PC-3 (cell line): ENCODE measurements at regions not wholly inside any gene's neighbourhood (a gene's known extent, or its start where the extent isn't known, plus 50 kb on each side); places are given as distances from the start of the nearest gene placed in this dataset.

ENCODE experiments used
- ATAC-seq: fragments of 200-7000 bp; cut with Tn5 transposase; 2 replicates; pipeline ENCODE4 v1.9.1; 2020; ENCODE audit warnings: mild to moderate bottlenecking, moderate library complexity
- BruUV-seq: library from RNA; stranded (reverse); fragments of 400-500 nt; replicated peaks from 2 replicates; lab custom pipeline; 2021; lab: Mats Ljungman, UMichigan
- CTCF ChIA-PET: fragments of 300-600 bp; sonication (Branson Sonifier 250); formaldehyde crosslinking; loops from one replicate; lab custom pipeline; 2022; ENCODE audit warnings: antibody characterized with exemption; lab: Charles Lee
- POLR2A ChIA-PET: fragments of 300-600 bp; sonication (Branson Sonifier 250); formaldehyde crosslinking; loops from one replicate; lab custom pipeline; 2022; ENCODE audit warnings: antibody characterized with exemption; ENCODE audit not compliant: unreplicated experiment; lab: Charles Lee
- DNase-seq: peaks from one replicate; pipeline ENCODE4 v3.0.0-alpha.2; 2015
- H2AFZ ChIP-seq: fragments of 300-600 bp; sonication (generic); 2 replicates; pipeline ENCODE4 v1.6.0; 2016; ENCODE audit warnings: antibody characterized with exemption, low read length
- H3F3A ChIP-seq: fragments of 300-600 bp; sonication (generic); one replicate; pipeline ENCODE4 v1.6.0; 2017; ENCODE audit warnings: antibody characterized with exemption, low read length, control low read depth, mild to moderate bottlenecking; ENCODE audit not compliant: unreplicated experiment
- H3K27ac ChIP-seq: fragments of 300-600 bp; sonication (generic); 2 replicates; pipeline ENCODE4 v1.5.1; 2016; ENCODE audit warnings: mild to moderate bottlenecking, low read length
- H3K27me3 ChIP-seq: fragments of 300-600 bp; sonication (generic); 2 replicates; pipeline ENCODE4 v1.6.1; 2016; ENCODE audit warnings: low read length, mixed read lengths
- H3K36me3 ChIP-seq: fragments of 300-600 bp; sonication (generic); 2 replicates; pipeline ENCODE4 v1.6.1; 2016; ENCODE audit warnings: low read depth, mixed run types, low read length, mixed read lengths
- H3K4me1 ChIP-seq: fragments of 300-600 bp; sonication (generic); 2 replicates; pipeline ENCODE4 v1.5.1; 2016; ENCODE audit warnings: low read length; ENCODE audit not compliant: insufficient read depth
- H3K4me2 ChIP-seq: fragments of 300-600 bp; sonication (generic); 2 replicates; pipeline ENCODE4 v1.6.0; 2016; ENCODE audit warnings: low read length
- H3K4me3 ChIP-seq: fragments of 300-600 bp; sonication (generic); 2 replicates; pipeline ENCODE4 v1.5.1; 2016; ENCODE audit warnings: mild to moderate bottlenecking, low read length, mixed read lengths
- H3K79me2 ChIP-seq: fragments of 300-600 bp; sonication (generic); 2 replicates; pipeline ENCODE4 v1.6.1; 2017; ENCODE audit warnings: low read length, mixed read lengths
- H3K9ac ChIP-seq: fragments of 300-600 bp; sonication (generic); 2 replicates; pipeline ENCODE4 v1.6.0; 2016; ENCODE audit warnings: mild to moderate bottlenecking, low read length
- H3K9me2 ChIP-seq: fragments of 300-600 bp; sonication (generic); replicated peaks from 2 replicates; pipeline ENCODE4 v1.6.1; 2016; ENCODE audit warnings: mixed run types, low read length, mixed read lengths
- H3K9me3 ChIP-seq: fragments of 300-600 bp; sonication (generic); 2 replicates; pipeline ENCODE4 v1.6.1; 2016; ENCODE audit warnings: low read length, mixed read lengths
- H4K20me1 ChIP-seq: fragments of 300-600 bp; sonication (generic); 2 replicates; pipeline ENCODE4 v1.6.1; 2016; ENCODE audit warnings: low read length, mixed read lengths
- EZH2 ChIP-seq: fragments of 300-600 bp; sonication (generic); IDR thresholded peaks from one replicate; pipeline ENCODE4 v1.6.1; 2017; ENCODE audit warnings: antibody characterized with exemption, mild to moderate bottlenecking, low read length; ENCODE audit not compliant: unreplicated experiment
- EZH2phosphoT487 ChIP-seq: fragments of 300-600 bp; sonication (generic); IDR thresholded peaks from 2 replicates; pipeline ENCODE4 v1.6.1; 2018; ENCODE audit warnings: mild to moderate bottlenecking, antibody characterized with exemption, low read length, borderline replicate concordance
- intact Hi-C: fragments of 100-400 bp; cut with micrococcal nuclease; formaldehyde crosslinking; loops from 2 replicates; pipeline ENCODE4 v1.9.0; 2023
- TF ChIP-seq, protein P1 (sequence below): fragments of 300-600 bp; sonication (generic); conservative IDR thresholded peaks from 2 replicates; pipeline ENCODE4 v1.5.1; 2017; ENCODE audit warnings: antibody characterized with exemption, low read depth, mild to moderate bottlenecking, low read length

GRCh38 chr1:243924188-243924587 lies 74.1 kb upstream of the AKT3 start:
- TF ChIP-seq EZH2 = no peak
- TF ChIP-seq EZH2phosphoT487 = no peak
- TF ChIP-seq, protein P1, sequence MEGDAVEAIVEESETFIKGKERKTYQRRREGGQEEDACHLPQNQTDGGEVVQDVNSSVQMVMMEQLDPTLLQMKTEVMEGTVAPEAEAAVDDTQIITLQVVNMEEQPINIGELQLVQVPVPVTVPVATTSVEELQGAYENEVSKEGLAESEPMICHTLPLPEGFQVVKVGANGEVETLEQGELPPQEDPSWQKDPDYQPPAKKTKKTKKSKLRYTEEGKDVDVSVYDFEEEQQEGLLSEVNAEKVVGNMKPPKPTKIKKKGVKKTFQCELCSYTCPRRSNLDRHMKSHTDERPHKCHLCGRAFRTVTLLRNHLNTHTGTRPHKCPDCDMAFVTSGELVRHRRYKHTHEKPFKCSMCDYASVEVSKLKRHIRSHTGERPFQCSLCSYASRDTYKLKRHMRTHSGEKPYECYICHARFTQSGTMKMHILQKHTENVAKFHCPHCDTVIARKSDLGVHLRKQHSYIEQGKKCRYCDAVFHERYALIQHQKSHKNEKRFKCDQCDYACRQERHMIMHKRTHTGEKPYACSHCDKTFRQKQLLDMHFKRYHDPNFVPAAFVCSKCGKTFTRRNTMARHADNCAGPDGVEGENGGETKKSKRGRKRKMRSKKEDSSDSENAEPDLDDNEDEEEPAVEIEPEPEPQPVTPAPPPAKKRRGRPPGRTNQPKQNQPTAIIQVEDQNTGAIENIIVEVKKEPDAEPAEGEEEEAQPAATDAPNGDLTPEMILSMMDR = no peak
- peak overlapping the region; percentile 64 for H2AFZ ChIP-seq
- no peaks in the 10 kb centered on the region for H3K9me3 ChIP-seq
- H3K4me1 ChIP-seq = peaks cover 48% of the 10 kb centered on the region
- no TSS peak for BruUV-seq
- intact Hi-C loops = loop anchor here (2.0 kb wide), 1 partner anchor 71 kb away; no protein-coding TSS in a partner anchor
- peak; percentile 98 for DNase-seq
- H4K20me1 ChIP-seq = no peaks in the 10 kb centered on the region
- peak overlapping the region; percentile 35 for H3K9ac ChIP-seq
- no peaks in the 10 kb centered on the region for H3K79me2 ChIP-seq
- CTCF ChIA-PET = interaction anchor here (0.6 kb wide), 1 partner anchor 200 kb away, joined by 3 read pairs; no protein-coding TSS in a partner anchor
- POLR2A ChIA-PET = interaction anchor here (0.6 to 1.0 kb wide), 3 partner anchors 76 to 104 kb away, joined by 3 to 8 read pairs (median 4); no protein-coding TSS in a partner anchor
- H3K27ac ChIP-seq = peak overlapping the region; percentile 84
- H3K4me2 ChIP-seq = peak overlapping the region; percentile 73
- ATAC-seq = peak; percentile 90
- peak overlapping the region; percentile 29; the same call in 1 of the 2 replicates for H3K4me3 ChIP-seq
- H3K36me3 ChIP-seq = no peaks in the 10 kb centered on the region
- no peaks in the 10 kb centered on the region for H3K27me3 ChIP-seq
- H3F3A ChIP-seq = no peaks in the 10 kb centered on the region
- no peaks in the 10 kb centered on the region for H3K9me2 ChIP-seq

- Histone ChIP-seq H3K4me3 (no peak overlapping the region), H3K4me2 (peak overlapping the region; percentile 73), H3K9me2 (no peaks in the 10 kb centered on the region), H3K36me3 (no peaks in the 10 kb centered on the region), H3K27me3 (no peaks in the 10 kb centered on the region), H3F3A (no peaks in the 10 kb centered on the region), H3K9me3 (no peaks in the 10 kb centered on the region), H2AFZ (0 out of 2 replicates have a peak overlapping the region, but pooled peaks have one; percentile 64), H3K9ac (no peak overlapping the region), H3K4me1 (peaks cover 53% of the 10 kb centered on the region), H3K79me2 (no peaks in the 10 kb centered on the region), H4K20me1 (no peaks in the 10 kb centered on the region), H3K27ac (peak overlapping the region; percentile 84)
- TF ChIP-seq EZH2 (no peak), EZH2phosphoT487 (no peak)
- TF ChIP-seq, protein P1 = no peak
- intact Hi-C loops = loop anchor here (2.0 kb wide), 1 partner anchor 71 kb away; no protein-coding TSS in a partner anchor
- POLR2A ChIA-PET = interaction anchor here (0.6 to 1.0 kb wide), 2 partner anchors 75 to 83 kb away, joined by 3 to 8 read pairs; no protein-coding TSS in a partner anchor
- CTCF ChIA-PET = interaction anchor here (0.6 kb wide), 1 partner anchor 199 kb away, joined by 3 read pairs; no protein-coding TSS in a partner anchor
- DNase-seq (no peak), ATAC-seq (no peak)
- no TSS peak for BruUV-seq
Observed at GRCh38 chr1:243923292-243924171, 73.5 kb upstream of the AKT3 start.
